ENCODE measurements at regions not wholly inside any gene's neighbourhood (a gene's known extent, or its start where the extent isn't known, plus 50 kb on each side); places are given as distances from the start of the nearest gene placed in this dataset.

DNA sequence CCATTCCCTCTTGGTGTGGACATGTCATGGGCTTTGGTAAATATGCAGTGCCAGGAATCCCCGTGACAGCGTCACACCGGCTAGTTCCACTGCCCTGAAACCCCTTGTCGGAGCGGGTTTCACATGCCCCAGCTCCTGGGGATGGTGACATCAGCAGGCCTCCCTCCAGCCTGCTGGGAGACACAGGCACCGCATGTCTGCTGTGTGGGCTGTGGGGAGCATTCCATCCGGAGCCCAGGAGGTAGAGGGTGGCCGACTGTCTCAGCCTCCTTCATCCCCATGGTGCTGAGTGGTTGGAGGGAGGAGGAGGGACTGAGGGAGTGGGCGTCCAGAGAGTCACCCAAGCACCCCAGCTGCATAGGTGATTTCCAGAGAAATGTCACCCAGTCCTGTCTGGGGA is 1161.1 kb downstream of the BRD1 start:
- TF ChIP-seq, protein P1, sequence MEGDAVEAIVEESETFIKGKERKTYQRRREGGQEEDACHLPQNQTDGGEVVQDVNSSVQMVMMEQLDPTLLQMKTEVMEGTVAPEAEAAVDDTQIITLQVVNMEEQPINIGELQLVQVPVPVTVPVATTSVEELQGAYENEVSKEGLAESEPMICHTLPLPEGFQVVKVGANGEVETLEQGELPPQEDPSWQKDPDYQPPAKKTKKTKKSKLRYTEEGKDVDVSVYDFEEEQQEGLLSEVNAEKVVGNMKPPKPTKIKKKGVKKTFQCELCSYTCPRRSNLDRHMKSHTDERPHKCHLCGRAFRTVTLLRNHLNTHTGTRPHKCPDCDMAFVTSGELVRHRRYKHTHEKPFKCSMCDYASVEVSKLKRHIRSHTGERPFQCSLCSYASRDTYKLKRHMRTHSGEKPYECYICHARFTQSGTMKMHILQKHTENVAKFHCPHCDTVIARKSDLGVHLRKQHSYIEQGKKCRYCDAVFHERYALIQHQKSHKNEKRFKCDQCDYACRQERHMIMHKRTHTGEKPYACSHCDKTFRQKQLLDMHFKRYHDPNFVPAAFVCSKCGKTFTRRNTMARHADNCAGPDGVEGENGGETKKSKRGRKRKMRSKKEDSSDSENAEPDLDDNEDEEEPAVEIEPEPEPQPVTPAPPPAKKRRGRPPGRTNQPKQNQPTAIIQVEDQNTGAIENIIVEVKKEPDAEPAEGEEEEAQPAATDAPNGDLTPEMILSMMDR (IDR thresholded peaks at IDR 0.05): no peak
- no peak for TF ChIP-seq POLR2A (IDR thresholded peaks at IDR 0.05)

All from heart left ventricle (tissue), 13 donors.